GM12891 (cell line): ENCODE measurements at regions not wholly inside any gene's neighbourhood (a gene's known extent, or its start where the extent isn't known, plus 50 kb on each side); places are given as distances from the start of the nearest gene placed in this dataset.
A peak's percentile ranks its signal among the peaks of the same experiment; 100 is the strongest.
"Not testable (repeated sequence)": the region's sequence is repeated elsewhere in the genome, so short reads cannot be mapped to it uniquely, and the experiment has no call there.

ENCODE experiments used
- DNase-seq: peaks from one replicate; pipeline ENCODE4 v3.0.0; 2011; ENCODE audit warnings: low spot score; ENCODE audit not compliant: insufficient read length
- FAIRE-seq: peaks from 2 replicates; lab custom pipeline; 2011; peaks lifted over from hg19 to GRCh38; lab: Jason Lieb, UNC
- PAX5 ChIP-seq: IDR thresholded peaks from 2 replicates; pipeline ENCODE4 v1.6.1; 2011; ENCODE audit warnings: low read length, moderate library complexity, mild to moderate bottlenecking; ENCODE audit not compliant: insufficient read depth, severe bottlenecking
- POLR2A ChIP-seq: IDR thresholded peaks from 2 replicates; pipeline ENCODE4 v1.6.1; 2011; ENCODE audit warnings: low read depth, low read length, control low read depth
- POLR2AphosphoS5 ChIP-seq: IDR thresholded peaks from 2 replicates; pipeline ENCODE4 v1.6.1; 2011; ENCODE audit warnings: low read depth, low read length, control low read depth
- POU2F2 ChIP-seq: IDR thresholded peaks from 2 replicates; pipeline ENCODE4 v1.6.1; 2011; ENCODE audit warnings: low read depth, mild to moderate bottlenecking, control low read depth, low read length, moderate library complexity
- SPI1 ChIP-seq: IDR thresholded peaks from 2 replicates; pipeline ENCODE4 v1.6.1; 2011; ENCODE audit warnings: low read depth, low read length, control low read depth
- TAF1 ChIP-seq: IDR thresholded peaks from 2 replicates; pipeline ENCODE4 v1.6.1; 2011; ENCODE audit warnings: low read depth, low read length, control low read depth

GRCh38 chr15:78708713-78709260 lies 67.8 kb upstream of the CHRNB4 start:
- FAIRE-seq (no peak), DNase-seq (no peak)
- TF ChIP-seq SPI1 (no peak), POLR2AphosphoS5 (no peak), POLR2A (no peak), PAX5 (no peak), TAF1 (no peak), POU2F2 (no peak)

GRCh38 chr15:78706481-78707235 lies 65.6 kb upstream of the CHRNB4 start:
- DNase-seq, FAIRE-seq: not testable (repeated sequence)

DNA sequence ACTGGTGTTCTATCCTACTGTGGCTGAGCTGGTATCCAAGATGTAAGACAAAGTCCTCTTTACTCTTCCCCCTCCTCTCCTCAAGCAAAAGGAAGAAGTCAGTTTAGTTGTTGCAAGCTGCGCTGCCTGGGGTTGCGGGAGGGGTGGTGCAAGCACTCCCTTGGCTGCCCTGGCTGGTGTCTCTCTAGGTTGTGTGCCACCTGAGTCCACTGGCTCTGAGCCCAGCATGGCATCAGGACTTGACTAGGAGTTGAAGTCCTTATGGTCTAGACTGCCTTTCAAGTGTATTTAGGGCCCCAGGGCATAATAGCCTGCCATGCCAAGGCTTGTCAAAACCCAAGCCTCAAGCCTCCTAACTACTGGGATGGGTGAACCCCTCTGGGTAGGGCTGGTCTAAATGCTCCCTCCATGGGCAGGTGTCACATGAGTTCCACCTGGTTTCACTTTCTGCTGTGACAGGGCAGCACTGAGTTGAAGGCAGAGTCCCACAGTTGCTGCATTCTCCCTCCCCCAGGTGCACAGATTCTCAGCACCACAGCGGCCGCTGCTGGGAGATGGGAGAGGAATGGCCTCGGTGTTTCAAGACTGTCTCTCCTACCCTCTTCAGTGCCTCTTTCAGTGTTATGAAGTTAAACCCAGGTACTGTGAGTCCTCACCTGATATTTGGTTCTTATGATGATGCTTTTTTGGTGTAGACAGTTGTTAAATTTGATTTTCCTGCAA lies 62.5 kb upstream of the CHRNB4 start:
- not testable (repeated sequence) for DNase-seq, FAIRE-seq

GRCh38 chr15:78702609-78703333 lies 61.8 kb upstream of the CHRNB4 start:
- FAIRE-seq (no peak), DNase-seq (no peak)
- TF ChIP-seq PAX5 (no peak), POLR2A (no peak), POU2F2 (no peak), SPI1 (no peak), TAF1 (no peak), POLR2AphosphoS5 (no peak)

DNA sequence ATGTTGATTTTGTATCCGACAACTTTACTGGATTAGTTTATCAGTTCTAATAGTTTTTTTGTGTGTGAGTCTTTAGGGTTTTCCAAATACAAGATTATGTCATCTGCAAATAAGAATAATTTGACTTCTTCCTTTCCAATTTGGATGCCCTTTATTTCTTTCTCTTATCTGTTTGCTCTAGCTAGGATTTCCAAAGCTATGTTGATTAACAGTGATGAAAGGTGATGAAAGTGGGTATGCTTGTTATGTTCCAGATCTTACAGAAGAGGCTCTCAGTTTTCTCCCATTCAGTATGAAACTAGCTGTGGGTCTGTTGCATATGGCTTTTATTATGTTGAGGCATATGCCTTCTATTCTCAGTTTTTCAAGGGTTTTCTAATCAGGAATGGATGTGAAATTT lies 56.4 kb upstream of the CHRNB4 start:
- no peak for FAIRE-seq
- no peak for DNase-seq
- TF ChIP-seq PAX5 (no peak), SPI1 (no peak), TAF1 (no peak), POLR2AphosphoS5 (no peak), POLR2A (no peak), POU2F2 (no peak)

GRCh38 chr15:78696436-78696835 lies 55.4 kb upstream of the CHRNB4 start:
- DNase-seq, result no peak
- TF ChIP-seq POU2F2 (no peak), SPI1 (no peak), POLR2AphosphoS5 (no peak)
- no peak for FAIRE-seq

DNA sequence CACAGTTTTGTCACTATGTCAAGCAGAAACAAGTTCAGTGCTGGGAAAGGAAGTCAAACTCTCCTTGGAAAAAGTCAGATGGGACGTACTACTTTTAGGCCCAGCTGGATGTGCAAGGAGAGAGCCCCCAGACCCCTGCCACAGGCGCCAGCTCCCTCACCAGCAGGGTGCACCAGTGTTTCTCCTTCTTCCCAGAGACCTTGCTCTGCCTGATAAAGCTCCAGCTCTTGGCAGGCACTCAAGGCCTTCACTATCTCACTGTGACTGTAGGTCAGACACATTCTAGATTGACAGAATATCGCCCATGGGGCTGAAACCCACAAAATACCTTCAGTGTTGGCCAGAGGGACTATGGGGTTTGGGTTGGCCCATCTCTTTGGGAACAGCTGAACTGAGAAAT lies 54.8 kb upstream of the CHRNB4 start:
- FAIRE-seq (no peak), DNase-seq (no peak)
- no peak for TF ChIP-seq POLR2AphosphoS5
- TF ChIP-seq SPI1, result no peak
- TF ChIP-seq POLR2A, result no peak
- TF ChIP-seq POU2F2, result no peak
- no peak for TF ChIP-seq TAF1
- no peak for TF ChIP-seq PAX5

- no peak for TF ChIP-seq TAF1
- peak; percentile 71 for TF ChIP-seq SPI1
- no peak for TF ChIP-seq POLR2A
- no peak for TF ChIP-seq POLR2AphosphoS5
- TF ChIP-seq POU2F2, result no peak
- no peak for TF ChIP-seq PAX5
- FAIRE-seq (no peak), DNase-seq (no peak)
These were observed 54.1 kb upstream of the CHRNB4 start for GRCh38 chr15:78695046-78695671.

- TF ChIP-seq POU2F2 (no peak), PAX5 (no peak), POLR2A (no peak), TAF1 (no peak)
- FAIRE-seq, result no peak
- DNase-seq, result no peak
These were observed 50.9 kb upstream of the CHRNB4 start for GRCh38 chr15:78691851-78692421.
